ENCODE measurements at regions not wholly inside any gene's neighbourhood (a gene's known extent, or its start where the extent isn't known, plus 50 kb on each side); places are given as distances from the start of the nearest gene placed in this dataset.

GRCh38 chr2:194696690-194697089 is 960.3 kb upstream of the SLC39A10 start:
- TF ChIP-seq, protein P1, sequence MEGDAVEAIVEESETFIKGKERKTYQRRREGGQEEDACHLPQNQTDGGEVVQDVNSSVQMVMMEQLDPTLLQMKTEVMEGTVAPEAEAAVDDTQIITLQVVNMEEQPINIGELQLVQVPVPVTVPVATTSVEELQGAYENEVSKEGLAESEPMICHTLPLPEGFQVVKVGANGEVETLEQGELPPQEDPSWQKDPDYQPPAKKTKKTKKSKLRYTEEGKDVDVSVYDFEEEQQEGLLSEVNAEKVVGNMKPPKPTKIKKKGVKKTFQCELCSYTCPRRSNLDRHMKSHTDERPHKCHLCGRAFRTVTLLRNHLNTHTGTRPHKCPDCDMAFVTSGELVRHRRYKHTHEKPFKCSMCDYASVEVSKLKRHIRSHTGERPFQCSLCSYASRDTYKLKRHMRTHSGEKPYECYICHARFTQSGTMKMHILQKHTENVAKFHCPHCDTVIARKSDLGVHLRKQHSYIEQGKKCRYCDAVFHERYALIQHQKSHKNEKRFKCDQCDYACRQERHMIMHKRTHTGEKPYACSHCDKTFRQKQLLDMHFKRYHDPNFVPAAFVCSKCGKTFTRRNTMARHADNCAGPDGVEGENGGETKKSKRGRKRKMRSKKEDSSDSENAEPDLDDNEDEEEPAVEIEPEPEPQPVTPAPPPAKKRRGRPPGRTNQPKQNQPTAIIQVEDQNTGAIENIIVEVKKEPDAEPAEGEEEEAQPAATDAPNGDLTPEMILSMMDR (IDR thresholded peaks at IDR 0.05 in 2 of 3, conservative IDR thresholded peaks at IDR 0.05 in 1 of 3; ENCODE audit: control insufficient read depth in 2 of 3, extremely low read depth in 1 of 3, insufficient read depth in 1 of 3, low read depth in 3 of 3, low read length in 3 of 3), result no peak
- TF ChIP-seq RAD51 (IDR thresholded peaks at IDR 0.05) (no peak), HDAC2 (IDR thresholded peaks at IDR 0.05) (no peak), SREBF1 (IDR thresholded peaks at IDR 0.05; ENCODE audit: low read length) (no peak), CBX5 (IDR thresholded peaks at IDR 0.05; ENCODE audit: low read depth) (no peak), IKZF2 (IDR thresholded peaks at IDR 0.05) (no peak), ZBTB11 (CRISPR knock-in tag; IDR thresholded peaks at IDR 0.05) (no peak), MYB (IDR thresholded peaks at IDR 0.05; ENCODE audit: borderline replicate concordance, low read depth, low read length) (no peak), ZNF274 (IDR thresholded peaks at IDR 0.05; ENCODE audit: insufficient read depth, insufficient read length) (no peak), POLR2A (IDR thresholded peaks at IDR 0.05; ENCODE audit: low read depth, low read length) (no peak), NR2C2 (IDR thresholded peaks at IDR 0.05; ENCODE audit: borderline replicate concordance, control insufficient read depth, insufficient read length, low read depth) (no peak)
- TF ChIP-seq, protein P2, sequence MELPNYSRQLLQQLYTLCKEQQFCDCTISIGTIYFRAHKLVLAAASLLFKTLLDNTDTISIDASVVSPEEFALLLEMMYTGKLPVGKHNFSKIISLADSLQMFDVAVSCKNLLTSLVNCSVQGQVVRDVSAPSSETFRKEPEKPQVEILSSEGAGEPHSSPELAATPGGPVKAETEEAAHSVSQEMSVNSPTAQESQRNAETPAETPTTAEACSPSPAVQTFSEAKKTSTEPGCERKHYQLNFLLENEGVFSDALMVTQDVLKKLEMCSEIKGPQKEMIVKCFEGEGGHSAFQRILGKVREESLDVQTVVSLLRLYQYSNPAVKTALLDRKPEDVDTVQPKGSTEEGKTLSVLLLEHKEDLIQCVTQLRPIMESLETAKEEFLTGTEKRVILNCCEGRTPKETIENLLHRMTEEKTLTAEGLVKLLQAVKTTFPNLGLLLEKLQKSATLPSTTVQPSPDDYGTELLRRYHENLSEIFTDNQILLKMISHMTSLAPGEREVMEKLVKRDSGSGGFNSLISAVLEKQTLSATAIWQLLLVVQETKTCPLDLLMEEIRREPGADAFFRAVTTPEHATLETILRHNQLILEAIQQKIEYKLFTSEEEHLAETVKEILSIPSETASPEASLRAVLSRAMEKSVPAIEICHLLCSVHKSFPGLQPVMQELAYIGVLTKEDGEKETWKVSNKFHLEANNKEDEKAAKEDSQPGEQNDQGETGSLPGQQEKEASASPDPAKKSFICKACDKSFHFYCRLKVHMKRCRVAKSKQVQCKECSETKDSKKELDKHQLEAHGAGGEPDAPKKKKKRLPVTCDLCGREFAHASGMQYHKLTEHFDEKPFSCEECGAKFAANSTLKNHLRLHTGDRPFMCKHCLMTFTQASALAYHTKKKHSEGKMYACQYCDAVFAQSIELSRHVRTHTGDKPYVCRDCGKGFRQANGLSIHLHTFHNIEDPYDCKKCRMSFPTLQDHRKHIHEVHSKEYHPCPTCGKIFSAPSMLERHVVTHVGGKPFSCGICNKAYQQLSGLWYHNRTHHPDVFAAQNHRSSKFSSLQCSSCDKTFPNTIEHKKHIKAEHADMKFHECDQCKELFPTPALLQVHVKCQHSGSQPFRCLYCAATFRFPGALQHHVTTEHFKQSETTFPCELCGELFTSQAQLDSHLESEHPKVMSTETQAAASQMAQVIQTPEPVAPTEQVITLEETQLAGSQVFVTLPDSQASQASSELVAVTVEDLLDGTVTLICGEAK (IDR thresholded peaks at IDR 0.05; ENCODE audit: borderline replicate concordance), result no peak
- TF ChIP-seq, protein P3, sequence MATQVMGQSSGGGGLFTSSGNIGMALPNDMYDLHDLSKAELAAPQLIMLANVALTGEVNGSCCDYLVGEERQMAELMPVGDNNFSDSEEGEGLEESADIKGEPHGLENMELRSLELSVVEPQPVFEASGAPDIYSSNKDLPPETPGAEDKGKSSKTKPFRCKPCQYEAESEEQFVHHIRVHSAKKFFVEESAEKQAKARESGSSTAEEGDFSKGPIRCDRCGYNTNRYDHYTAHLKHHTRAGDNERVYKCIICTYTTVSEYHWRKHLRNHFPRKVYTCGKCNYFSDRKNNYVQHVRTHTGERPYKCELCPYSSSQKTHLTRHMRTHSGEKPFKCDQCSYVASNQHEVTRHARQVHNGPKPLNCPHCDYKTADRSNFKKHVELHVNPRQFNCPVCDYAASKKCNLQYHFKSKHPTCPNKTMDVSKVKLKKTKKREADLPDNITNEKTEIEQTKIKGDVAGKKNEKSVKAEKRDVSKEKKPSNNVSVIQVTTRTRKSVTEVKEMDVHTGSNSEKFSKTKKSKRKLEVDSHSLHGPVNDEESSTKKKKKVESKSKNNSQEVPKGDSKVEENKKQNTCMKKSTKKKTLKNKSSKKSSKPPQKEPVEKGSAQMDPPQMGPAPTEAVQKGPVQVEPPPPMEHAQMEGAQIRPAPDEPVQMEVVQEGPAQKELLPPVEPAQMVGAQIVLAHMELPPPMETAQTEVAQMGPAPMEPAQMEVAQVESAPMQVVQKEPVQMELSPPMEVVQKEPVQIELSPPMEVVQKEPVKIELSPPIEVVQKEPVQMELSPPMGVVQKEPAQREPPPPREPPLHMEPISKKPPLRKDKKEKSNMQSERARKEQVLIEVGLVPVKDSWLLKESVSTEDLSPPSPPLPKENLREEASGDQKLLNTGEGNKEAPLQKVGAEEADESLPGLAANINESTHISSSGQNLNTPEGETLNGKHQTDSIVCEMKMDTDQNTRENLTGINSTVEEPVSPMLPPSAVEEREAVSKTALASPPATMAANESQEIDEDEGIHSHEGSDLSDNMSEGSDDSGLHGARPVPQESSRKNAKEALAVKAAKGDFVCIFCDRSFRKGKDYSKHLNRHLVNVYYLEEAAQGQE (IDR thresholded peaks at IDR 0.05; ENCODE audit: low read depth, low read length), result no peak

Measured in GM12878 (cell line).